Left renal pelvis (tissue), 4 donors: ENCODE measurements at regions not wholly inside any gene's neighbourhood (a gene's known extent, or its start where the extent isn't known, plus 50 kb on each side); places are given as distances from the start of the nearest gene placed in this dataset.

Experiments
- DNase-seq, 4 donors: peaks; one replicate each; pipeline ENCODE4 v3.0.0-alpha.2; 2013; ENCODE audit warnings: low read depth in 4 of 4, low spot score in 3 of 4

GRCh38 chr5:67454957-67455561 lies 258.5 kb upstream of the CD180 start:
- DNase-seq = no peak

- no peak for DNase-seq
These were observed 256.7 kb upstream of the CD180 start for GRCh38 chr5:67453111-67453905.

- no peak for DNase-seq
These were observed 255.2 kb upstream of the CD180 start for GRCh38 chr5:67451640-67452279.

- DNase-seq = no peak
These were observed 251.1 kb upstream of the CD180 start for GRCh38 chr5:67447732-67448131.

- no peak for DNase-seq
These were observed 241.6 kb upstream of the CD180 start for GRCh38 chr5:67437905-67438845.

- DNase-seq = no peak
These were observed 238.4 kb upstream of the CD180 start for GRCh38 chr5:67435032-67435431.

- no peak for DNase-seq
These were observed 237.9 kb upstream of the CD180 start for GRCh38 chr5:67434466-67434865.

- no peak for DNase-seq
These were observed 236.0 kb upstream of the CD180 start for GRCh38 chr5:67432606-67433005.

- no peak for DNase-seq
These were observed 234.6 kb upstream of the CD180 start for GRCh38 chr5:67431191-67431590.

GRCh38 chr5:67427850-67428298 lies 231.3 kb upstream of the CD180 start:
- DNase-seq = no peak

- no peak for DNase-seq
These were observed 230.6 kb upstream of the CD180 start for GRCh38 chr5:67426961-67427849.

GRCh38 chr5:67425514-67425913 lies 228.9 kb upstream of the CD180 start:
- no peak for DNase-seq

- no peak for DNase-seq
These were observed 221.2 kb upstream of the CD180 start for GRCh38 chr5:67417839-67418238.

GRCh38 chr5:67416986-67417385 lies 220.4 kb upstream of the CD180 start:
- DNase-seq = no peak

- no peak for DNase-seq
These were observed 219.7 kb upstream of the CD180 start for GRCh38 chr5:67416133-67416937.

- DNase-seq = no peak
These were observed 218.1 kb upstream of the CD180 start for GRCh38 chr5:67414712-67415111.

GRCh38 chr5:67413721-67414120 lies 217.1 kb upstream of the CD180 start:
- DNase-seq = no peak

- no peak for DNase-seq
These were observed 212.7 kb upstream of the CD180 start for GRCh38 chr5:67409126-67409777.
